GM03348 (cell line): ENCODE measurements at regions not wholly inside any gene's neighbourhood (a gene's known extent, or its start where the extent isn't known, plus 50 kb on each side); places are given as distances from the start of the nearest gene placed in this dataset.
"Not testable (repeated sequence)": the region's sequence is repeated elsewhere in the genome, so short reads cannot be mapped to it uniquely, and the experiment has no call there.

Experiments
- DNase-seq: peaks from one replicate; pipeline ENCODE4 v3.0.0; 2012; ENCODE audit warnings: low spot score

- DNase-seq = no peak
Measured at GRCh38 chr16:72596373-72596772, 424.4 kb upstream of the PMFBP1 start.

GRCh38 chr16:72590151-72590937 is 418.4 kb upstream of the PMFBP1 start:
- DNase-seq = no peak

DNA sequence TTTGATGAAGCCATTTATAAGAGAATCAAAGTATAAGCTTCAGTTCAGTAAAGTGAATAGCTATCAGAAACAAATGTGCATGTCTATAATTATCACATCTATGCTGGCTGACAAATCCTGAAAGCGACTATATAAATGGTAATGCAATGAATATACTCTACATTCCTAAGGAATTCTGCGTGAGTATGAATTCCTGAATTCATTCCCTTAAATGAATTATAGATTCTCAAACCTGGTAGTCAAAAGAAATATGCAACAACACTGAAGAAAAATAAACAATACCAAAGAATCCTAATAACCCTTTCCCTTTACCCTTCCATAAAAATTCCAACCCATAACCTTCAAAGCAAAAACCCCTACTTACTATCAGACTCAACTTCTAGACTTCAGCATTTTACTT is 416.6 kb upstream of the PMFBP1 start:
- no peak for DNase-seq

DNA sequence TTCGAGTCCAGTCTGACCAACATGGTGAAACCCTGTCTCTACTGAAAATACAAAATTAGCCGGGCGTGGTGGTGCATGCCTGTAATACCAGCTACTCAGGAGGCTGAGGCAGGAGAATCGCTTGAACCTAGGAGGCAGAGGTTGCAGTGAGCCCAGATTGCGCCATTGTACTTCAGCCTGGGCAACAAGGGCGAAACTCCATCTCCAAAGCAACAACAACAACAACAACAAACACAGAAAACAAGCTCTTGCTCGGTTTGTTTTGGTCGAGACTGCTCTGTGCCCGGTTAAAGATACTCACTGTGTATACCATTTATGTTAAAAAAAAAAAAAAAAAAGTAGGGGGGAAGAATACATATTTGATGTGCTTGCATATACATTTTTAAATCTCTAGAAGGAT is 406.1 kb upstream of the PMFBP1 start:
- DNase-seq = not testable (repeated sequence)

DNA sequence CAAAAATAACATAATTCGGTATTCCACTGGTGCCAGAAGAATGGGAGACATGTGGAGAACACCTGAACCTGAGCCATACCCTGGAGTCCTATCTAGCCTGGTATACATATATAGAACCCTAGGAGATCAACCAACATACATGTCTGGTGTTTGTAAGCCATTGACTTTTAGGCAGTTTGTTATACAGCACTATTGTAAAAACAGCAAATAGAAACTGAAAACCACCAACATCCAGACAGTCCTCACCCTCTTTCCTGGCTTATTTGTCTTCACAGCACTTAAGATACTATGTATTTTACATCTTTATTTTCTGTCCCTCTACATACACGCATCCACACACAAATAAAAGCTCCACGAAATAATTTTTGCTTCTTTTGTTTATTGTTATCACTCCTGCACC is 404.2 kb upstream of the PMFBP1 start:
- DNase-seq = no peak

DNA sequence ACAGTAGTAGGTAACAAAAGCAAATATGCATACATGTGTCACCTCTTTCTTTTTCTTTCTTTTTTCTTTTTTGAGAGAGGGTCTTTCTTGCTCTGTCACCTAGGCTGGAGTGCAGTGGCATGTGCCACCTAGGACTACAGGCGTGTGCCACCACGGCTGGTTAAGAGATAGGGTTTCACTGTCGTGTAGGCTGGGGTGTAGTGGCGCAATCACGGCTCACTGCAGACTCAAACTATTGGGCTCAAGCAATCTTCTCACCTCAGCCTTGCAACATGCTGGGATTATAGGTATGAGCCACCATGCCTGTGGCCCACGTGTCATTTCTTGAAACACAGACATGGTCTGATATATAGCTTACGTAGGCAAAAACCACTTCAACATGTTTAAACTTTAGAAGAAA is 397.7 kb upstream of the PMFBP1 start:
- no peak for DNase-seq

DNA sequence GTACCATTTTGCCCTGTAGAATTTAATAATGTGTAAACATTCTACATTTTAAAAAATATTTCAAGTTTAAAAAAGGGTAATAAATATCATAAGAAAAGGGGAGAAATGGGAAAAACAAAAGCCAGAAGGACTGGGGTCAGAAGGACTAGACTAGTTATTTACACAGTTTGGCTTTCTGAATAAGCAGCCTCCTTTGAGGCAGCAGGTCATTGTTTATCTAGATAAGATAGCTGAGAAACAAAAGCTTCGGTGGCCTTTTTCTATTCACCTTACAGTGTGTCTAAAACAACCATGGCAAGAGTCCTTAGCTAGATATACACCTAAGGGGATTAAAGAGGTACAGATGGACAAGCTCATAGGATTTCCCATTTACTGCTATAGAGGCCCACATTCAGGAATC is 396.5 kb upstream of the PMFBP1 start:
- no peak for DNase-seq

DNA sequence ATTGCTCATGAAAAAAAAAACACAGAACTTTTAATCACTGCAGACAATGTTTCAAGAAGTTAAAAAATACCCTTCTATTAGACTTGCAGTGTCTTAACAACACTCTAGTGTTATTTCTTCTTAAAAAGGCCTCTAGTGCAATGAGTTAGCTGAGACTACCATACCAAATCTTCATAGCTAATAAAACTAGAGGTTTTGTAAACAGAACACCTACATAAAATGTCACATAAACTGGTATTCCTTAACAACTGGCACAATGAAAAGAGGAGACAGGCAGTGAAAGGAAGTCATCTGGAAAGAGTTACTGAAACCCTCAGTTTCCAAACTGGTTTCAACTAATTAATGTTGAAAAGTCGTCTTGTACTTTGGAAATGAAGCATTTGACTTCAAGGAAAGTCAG is 394.2 kb upstream of the PMFBP1 start:
- DNase-seq = no peak

DNA sequence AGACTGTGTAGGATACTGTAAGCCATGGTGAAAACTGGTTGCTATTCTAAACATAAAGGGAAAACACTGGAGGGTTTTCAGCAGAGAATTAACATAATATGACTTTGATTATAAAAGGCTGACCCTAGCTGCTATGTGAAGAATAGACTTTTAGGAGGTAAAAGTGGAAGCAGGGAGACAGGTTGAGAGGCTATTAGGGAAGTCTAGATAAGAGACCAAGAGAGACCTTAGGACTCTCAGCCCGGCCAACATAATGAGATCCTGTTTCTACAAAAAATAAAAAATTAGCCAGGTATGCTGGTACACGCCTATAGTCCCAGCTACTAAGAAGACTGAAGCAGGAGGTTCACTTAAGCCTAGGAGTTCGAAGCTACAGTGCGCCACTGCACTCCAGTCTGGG is 393.2 kb upstream of the PMFBP1 start:
- no peak for DNase-seq

DNA sequence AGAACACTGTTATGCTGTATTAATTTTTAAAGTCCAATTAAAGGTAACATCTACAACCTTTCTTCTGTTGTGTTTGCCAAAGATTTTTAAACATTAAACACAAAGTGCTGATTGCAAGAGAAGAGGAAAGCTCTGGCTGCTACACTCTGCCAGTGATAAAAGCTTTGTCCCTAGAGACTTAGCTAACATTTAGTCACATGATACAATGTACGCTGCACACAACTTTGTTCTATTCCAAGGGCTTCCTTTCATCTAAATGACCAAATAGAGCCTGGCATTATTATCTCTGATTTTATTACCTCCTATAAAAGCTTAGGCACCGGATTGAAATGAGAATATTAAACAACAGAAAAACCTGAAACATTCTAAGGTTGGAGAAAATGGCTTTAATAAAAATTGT is 388.7 kb upstream of the PMFBP1 start:
- DNase-seq = no peak

GRCh38 chr16:72558501-72558900 is 386.5 kb upstream of the PMFBP1 start:
- no peak for DNase-seq

- DNase-seq = no peak
Measured at GRCh38 chr16:72554935-72555334, 383.0 kb upstream of the PMFBP1 start.

- no peak for DNase-seq
Measured at GRCh38 chr16:72552654-72553053, 380.7 kb upstream of the PMFBP1 start.

GRCh38 chr16:72551649-72552048 is 379.7 kb upstream of the PMFBP1 start:
- DNase-seq = no peak

DNA sequence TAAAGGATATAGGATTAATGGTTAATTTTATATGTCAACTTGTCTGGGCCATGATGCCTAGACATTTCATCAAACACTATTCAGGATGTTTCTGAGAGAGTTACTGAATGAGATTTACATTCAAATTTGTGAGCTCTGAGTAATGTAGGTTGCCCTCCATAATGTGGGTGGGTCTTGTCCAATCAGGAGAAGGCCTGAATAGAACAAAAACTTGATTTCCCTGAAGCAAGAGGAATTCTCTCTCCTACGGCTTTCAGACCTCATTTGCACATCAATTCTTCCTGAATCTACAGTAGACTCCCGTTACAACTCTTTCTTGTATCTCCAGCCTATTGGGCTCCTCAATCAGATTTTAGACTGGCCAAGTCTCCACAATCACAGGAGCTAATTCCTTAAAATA is 377.9 kb upstream of the PMFBP1 start:
- no peak for DNase-seq

DNA sequence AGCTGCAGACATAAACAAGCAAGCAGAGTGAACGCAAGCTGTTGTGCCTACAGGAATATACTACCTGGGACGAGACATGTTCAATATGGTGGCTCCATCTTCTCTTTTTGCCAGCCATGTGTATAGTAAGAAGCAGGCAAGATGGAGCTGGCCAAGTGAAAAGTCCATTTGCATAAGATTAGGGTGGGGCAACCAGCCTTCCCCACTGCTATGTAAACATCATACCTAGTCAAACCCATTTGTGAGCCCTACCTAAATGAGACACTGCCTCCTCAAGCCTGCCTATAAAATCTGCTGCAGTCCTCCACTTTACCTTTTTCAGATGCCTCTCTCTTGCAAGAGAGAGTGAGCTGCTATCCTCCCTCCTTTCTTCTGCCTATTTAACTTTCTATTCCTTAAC is 370.1 kb upstream of the PMFBP1 start:
- no peak for DNase-seq

- DNase-seq = peak; percentile 59
Measured at GRCh38 chr16:72537664-72538063, 365.7 kb upstream of the PMFBP1 start.

- peak; percentile 64 for DNase-seq
Measured at GRCh38 chr16:72536723-72537435, 364.9 kb upstream of the PMFBP1 start.

GRCh38 chr16:72532906-72533410 is 361.0 kb upstream of the PMFBP1 start:
- DNase-seq = no peak

DNA sequence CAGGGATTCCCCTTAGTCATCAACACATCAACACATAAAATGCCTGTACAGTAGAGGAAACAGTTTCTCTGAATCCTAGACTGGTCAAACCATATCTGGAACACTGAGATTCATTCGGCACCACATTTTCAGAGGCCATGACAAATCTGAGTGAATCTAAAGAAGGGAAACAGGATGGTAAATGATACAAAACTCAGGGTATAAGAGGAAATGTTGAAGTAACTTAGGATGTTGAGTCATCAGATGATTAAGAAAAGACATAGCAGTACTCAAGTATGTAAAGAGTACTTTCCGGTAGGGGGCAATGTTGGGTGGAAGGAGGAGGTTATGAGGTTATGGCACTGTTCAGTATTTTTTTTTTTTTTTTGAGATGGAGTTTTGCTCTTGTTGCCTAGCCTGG is 358.5 kb upstream of the PMFBP1 start:
- peak; percentile 72 for DNase-seq

DNA sequence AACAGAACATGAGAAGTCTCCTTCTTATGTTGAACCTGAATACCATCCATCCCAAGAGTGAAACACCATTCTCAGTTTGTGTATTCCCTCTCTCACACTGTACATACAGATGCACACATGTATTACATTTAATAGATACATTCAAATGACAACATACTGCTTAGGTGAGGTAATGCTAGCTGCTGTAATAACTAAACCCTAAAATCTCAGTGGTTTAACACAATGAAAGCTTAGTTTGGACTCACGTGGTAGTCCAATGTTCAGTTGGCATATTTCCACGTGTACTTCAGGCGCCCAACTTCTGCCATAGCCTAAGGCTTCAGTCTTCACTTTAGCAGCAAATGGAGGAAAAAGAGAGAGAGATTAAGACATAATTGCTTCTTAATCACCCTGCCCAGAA is 351.1 kb upstream of the PMFBP1 start:
- DNase-seq = no peak

DNA sequence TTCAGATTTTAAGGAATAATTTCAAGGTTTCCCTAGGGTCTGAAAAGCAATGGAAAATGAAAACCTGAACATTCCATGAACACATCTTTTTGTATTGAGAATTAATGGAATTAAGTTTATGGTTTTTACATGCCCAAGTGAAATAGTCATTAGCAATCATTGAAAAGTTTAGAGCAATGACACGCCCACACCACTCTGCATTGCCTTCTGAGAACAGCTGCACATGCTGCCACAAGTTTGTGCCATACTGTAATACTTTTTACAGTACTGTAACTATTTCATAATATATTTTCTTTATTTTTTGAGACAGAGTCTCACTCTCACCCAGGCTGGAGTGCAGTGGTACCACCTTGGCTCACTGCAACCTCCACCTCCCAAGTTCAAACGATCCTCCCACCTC is 345.2 kb upstream of the PMFBP1 start:
- DNase-seq = no peak

DNA sequence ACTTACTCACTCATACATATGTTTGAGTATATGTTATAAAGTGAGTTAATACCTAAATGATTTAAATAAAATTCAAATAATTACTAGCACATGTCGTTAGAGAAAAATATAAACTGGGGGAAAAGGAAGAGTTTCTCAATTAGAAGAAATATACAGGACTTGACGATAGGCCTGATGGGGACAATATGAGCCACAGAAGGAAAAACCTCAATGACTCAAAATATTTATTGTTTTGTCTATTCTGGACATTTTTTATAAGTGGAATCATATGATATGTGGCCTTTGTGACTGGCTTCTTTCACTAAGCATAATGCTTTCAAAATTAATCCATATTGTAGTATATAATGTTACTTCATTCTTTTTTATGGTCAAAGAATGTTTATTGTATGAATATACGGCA is 339.2 kb upstream of the PMFBP1 start:
- no peak for DNase-seq

DNA sequence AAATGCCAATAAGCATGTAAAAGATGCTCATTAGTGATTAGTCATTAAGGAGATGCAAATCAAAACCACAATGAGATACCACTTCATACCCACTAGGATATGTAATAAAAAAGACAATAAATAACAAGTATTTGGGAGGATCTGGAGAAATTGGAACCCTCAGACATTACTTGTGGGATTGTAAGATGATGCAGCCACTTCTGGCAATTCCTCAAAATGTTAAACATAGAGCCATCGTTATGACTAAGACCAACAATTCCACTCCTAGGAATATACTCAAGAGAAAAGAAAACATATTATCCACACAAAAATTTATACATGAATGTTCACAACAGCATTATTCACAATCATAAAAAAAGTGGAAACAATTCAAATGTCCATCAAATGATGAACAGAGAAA is 336.2 kb upstream of the PMFBP1 start:
- DNase-seq = no peak
